K562 (cell line): ENCODE measurements at regions not wholly inside any gene's neighbourhood (a gene's known extent, or its start where the extent isn't known, plus 50 kb on each side); places are given as distances from the start of the nearest gene placed in this dataset.

Source experiments
- ATAC-seq: fragments of 200-7000 bp; cut with Tn5 transposase; 3 replicates; pipeline ENCODE4 v1.9.1; 2020; ENCODE audit warnings: moderate library complexity
- BruUV-seq: library from RNA; stranded (reverse); fragments of 400-500 nt; replicated peaks from 2 replicates; lab custom pipeline; 2021; lab: Mats Ljungman, UMichigan
- CTCF ChIA-PET: fragments of 300-600 bp; formaldehyde crosslinking; extraction: SDS; loops from one replicate; lab custom pipeline; 2021; ENCODE audit warnings: low intra/inter-chr PET ratio; lab: Yijun Ruan, JAX
- POLR2A ChIA-PET: fragments of 300-600, 350-650 bp; sonication (Branson Sonifier 250); formaldehyde crosslinking; extraction: SDS; loops from one replicate; lab custom pipeline; 2021; ENCODE audit warnings: antibody characterized with exemption, inconsistent platforms; lab: Yijun Ruan, JAX
- DNase-seq, 4 experiments: peaks; one replicate each; pipeline versions ENCODE4 v3.0.0 to v3.0.0-alpha.2; 2011 to 2018; ENCODE audit warnings: low spot score in 3 of 4, mixed read lengths in 3 of 4; ENCODE audit errors: extremely low read depth in 1 of 4
- FAIRE-seq: peaks from 2 replicates; lab custom pipeline; 2011; peaks lifted over from hg19 to GRCh38; lab: Jason Lieb, UNC
- H2AFZ ChIP-seq: 2 replicates; pipeline ENCODE4 v1.6.0; 2011; ENCODE audit warnings: low read depth, low read length, control low read depth, inconsistent platforms
- H3K27ac ChIP-seq: fragments of 200-600 bp; 3 replicates; pipeline ENCODE4 v1.8.0; 2011; ENCODE audit warnings: low read depth, mild to moderate bottlenecking, control low read depth, inconsistent platforms, low read length, moderate library complexity, mixed read lengths; ENCODE audit errors: extremely low read depth
- H3K27me3 ChIP-seq, 2 experiments: fragments of 300-600 bp in 1 of 2; 2 replicates in 1 of 2; 3 replicates in 1 of 2; pipeline versions ENCODE4 v1.6.0 to v1.8.0; 2011; ENCODE audit warnings: inconsistent platforms in 2 of 2, low read length in 2 of 2, mild to moderate bottlenecking in 1 of 2, mixed read lengths in 1 of 2, moderate library complexity in 1 of 2; ENCODE audit not compliant: control insufficient read depth in 2 of 2, insufficient read depth in 2 of 2
- H3K36me3 ChIP-seq: fragments of 300-600 bp; 3 replicates; pipeline ENCODE4 v1.8.0; 2011; ENCODE audit warnings: mild to moderate bottlenecking, low read length, inconsistent platforms; ENCODE audit not compliant: control insufficient read depth, insufficient read depth
- H3K4me1 ChIP-seq, 2 experiments: fragments of 200-600 bp in 1 of 2; replicated peaks in 1 of 2; 2 replicates in 1 of 2; 3 replicates in 1 of 2; pipeline versions ENCODE4 v1.5.1 to v1.8.0; 2011; ENCODE audit warnings: inconsistent platforms in 2 of 2, low read length in 2 of 2, mild to moderate bottlenecking in 1 of 2, mixed read lengths in 1 of 2, moderate library complexity in 1 of 2; ENCODE audit not compliant: control insufficient read depth in 2 of 2, insufficient read depth in 2 of 2
- H3K4me2 ChIP-seq: 2 replicates; pipeline ENCODE4 v1.6.1; 2011; ENCODE audit warnings: low read length, control low read depth, inconsistent platforms, mixed read lengths; ENCODE audit not compliant: insufficient read depth
- H3K4me3 ChIP-seq: fragments of 200-600 bp; sonication (generic), shearing (Covaris generic); 2 replicates; pipeline ENCODE4 v1.5.1; 2016; ENCODE audit warnings: control low read depth, inconsistent platforms
- H3K79me2 ChIP-seq: fragments of 200-600 bp; 3 replicates; pipeline ENCODE4 v1.8.0; 2011; ENCODE audit warnings: low read length, inconsistent platforms; ENCODE audit not compliant: control insufficient read depth, insufficient read depth
- H3K9ac ChIP-seq, 2 experiments: 2 replicates each; pipeline versions ENCODE4 v1.6.0 to v1.6.1; 2011; ENCODE audit warnings: low read depth in 2 of 2, low read length in 2 of 2, control low read depth in 1 of 2, inconsistent platforms in 1 of 2, mild to moderate bottlenecking in 1 of 2, mixed read lengths in 1 of 2; ENCODE audit not compliant: insufficient read depth in 1 of 2
- H3K9me1 ChIP-seq: one replicate; pipeline ENCODE4 v1.6.0; 2011; ENCODE audit warnings: inconsistent platforms, mild to moderate bottlenecking, low read length, moderate library complexity; ENCODE audit not compliant: control insufficient read depth, insufficient read depth
- H3K9me3 ChIP-seq: replicated peaks from 2 replicates; pipeline ENCODE4 v1.5.1; 2011; ENCODE audit warnings: low read depth, low read length, inconsistent platforms; ENCODE audit not compliant: control insufficient read depth, insufficient read depth
- H4K20me1 ChIP-seq: replicated peaks from 2 replicates; pipeline ENCODE4 v1.6.1; 2011; ENCODE audit warnings: low read length, inconsistent platforms, mixed read lengths; ENCODE audit not compliant: control insufficient read depth, insufficient read depth
- ATF7 ChIP-seq: fragments of 450-650 bp; IDR thresholded peaks from 2 replicates; pipeline ENCODE4 v1.7.1; 2014; ENCODE audit warnings: mild to moderate bottlenecking, moderate library complexity
- CBFA2T2 ChIP-seq: fragments of 450-650 bp; conservative IDR thresholded peaks from 2 replicates; pipeline ENCODE4 v1.6.1; 2017; ENCODE audit warnings: mild to moderate bottlenecking
- CEBPG ChIP-seq, 3 experiments: fragments of 200-800 bp in 1 of 3; sonication (Bioruptor generic) in 1 of 3; sonication (generic) in 1 of 3; formaldehyde crosslinking in 1 of 3; IDR thresholded peaks in 2 of 3; conservative IDR thresholded peaks in 1 of 3; 2 replicates each; pipeline versions ENCODE4 v1.6.1 to v1.8.0; 2016 to 2022; ENCODE audit warnings: missing compliant biosample characterization in 2 of 3, missing genetic modification characterization in 2 of 3, mild to moderate bottlenecking in 1 of 3, missing genetic modification reagents in 1 of 3
- DPF2 ChIP-seq: fragments of 450-650 bp; IDR thresholded peaks from 2 replicates; pipeline ENCODE4 v1.6.1; 2016
- MXI1 ChIP-seq: IDR thresholded peaks from 2 replicates; pipeline ENCODE4 v1.6.1; 2011; ENCODE audit warnings: low read depth, mild to moderate bottlenecking, improper control_type of control experiment, low read length
- NCOA4 ChIP-seq: fragments of 450-650 bp; IDR thresholded peaks from 2 replicates; pipeline ENCODE4 v1.6.1; 2018; ENCODE audit warnings: mild to moderate bottlenecking; ENCODE audit not compliant: partially characterized antibody
- PHF21A ChIP-seq: fragments of 450-650 bp; IDR thresholded peaks from 2 replicates; pipeline ENCODE4 v1.6.1; 2017; ENCODE audit warnings: low read depth, borderline replicate concordance
- PML ChIP-seq: IDR thresholded peaks from 2 replicates; pipeline ENCODE4 v1.6.1; 2012; ENCODE audit warnings: low read length, inconsistent platforms
- POLR2AphosphoS2 ChIP-seq: IDR thresholded peaks from 2 replicates; pipeline ENCODE4 v1.6.1; 2012; ENCODE audit warnings: low read length, improper control_type of control experiment
- RB1 ChIP-seq: fragments of 450-650 bp; IDR thresholded peaks from 2 replicates; pipeline ENCODE4 v1.6.1; 2017; ENCODE audit warnings: low read depth, mild to moderate bottlenecking
- YBX1 ChIP-seq: fragments of 450-650 bp; IDR thresholded peaks from 2 replicates; pipeline ENCODE4 v1.7.1; 2016; ENCODE audit warnings: mild to moderate bottlenecking
- ZFP1 ChIP-seq: fragments of 450-650 bp; formaldehyde crosslinking; IDR thresholded peaks from 2 replicates; pipeline ENCODE4 v1.4.0; 2020; ENCODE audit warnings: mild to moderate bottlenecking, mixed read lengths
- WGBS: fragments of 100-300 bp; shearing (Covaris generic); methylation state at CpG from one replicate; pipeline ENCODE4 v1.1.6; 2016; ENCODE audit warnings: low coverage, mixed read lengths; ENCODE audit not compliant: insufficient coverage; ENCODE audit errors: missing lambda C conversion rate; 5-methylcytosine and 5-hydroxymethylcytosine counted together
- in situ Hi-C: fragments of 300-500 bp; cut with MboI; formaldehyde crosslinking; loops from 4 replicates; pipeline ENCODE4 v1.15.0; 2018; ENCODE audit warnings: inconsistent platforms, mixed read lengths
- intact Hi-C: fragments of 100-400 bp; cut with micrococcal nuclease; formaldehyde crosslinking; loops from 2 replicates; pipeline ENCODE4 v1.14.2; 2022

- Histone ChIP-seq H3K36me3 (no peaks in the 10 kb centered on the region), H3K9me3 (0 out of 2 replicates have a peak, but pooled peaks cover 2% of the 10 kb centered on the region), H2AFZ (no peak overlapping the region), H3K9ac (no peak overlapping the region), H4K20me1 (no peaks in the 10 kb centered on the region), H3K27me3 (no peaks in the 10 kb centered on the region), H3K4me2 (no peak overlapping the region), H3K4me1 (no peaks in the 10 kb centered on the region), H3K9me1 (no peaks in the 10 kb centered on the region), H3K4me3 (no peak overlapping the region), H3K79me2 (no peaks in the 10 kb centered on the region), H3K27ac (no peak overlapping the region)
- FAIRE-seq (no peak), DNase-seq (no peak), ATAC-seq (no peak)
- ChIA-PET POLR2A (no interaction called here), CTCF (no interaction called here)
- no peak for TF ChIP-seq PML
- TF ChIP-seq NCOA4, result no peak
- TF ChIP-seq ATF7, result no peak
- TF ChIP-seq PHF21A, result no peak
- no peak for TF ChIP-seq MXI1
- TF ChIP-seq RB1, result no peak
- no peak for TF ChIP-seq CEBPG (CRISPR knock-in tag; IDR thresholded peaks at IDR 0.05)
- TF ChIP-seq CEBPG (tag; conservative IDR thresholded peaks at IDR 0.05 in 1 of 2, IDR thresholded peaks at IDR 0.05 in 1 of 2), result no peak
- no peak for TF ChIP-seq YBX1
- TF ChIP-seq CBFA2T2, result no peak
- TF ChIP-seq ZFP1 (CRISPR knock-in tag), result no peak
- no peak for TF ChIP-seq DPF2
- TF ChIP-seq POLR2AphosphoS2, result no peak
- in situ Hi-C loops (no loop called here), intact Hi-C loops (no loop called here)
- BruUV-seq, result no TSS peak
- 3% methylated on average over 3 of the region's 3 CpGs for WGBS
Measured at GRCh38 chr6:55100686-55101085, 73.6 kb upstream of the HCRTR2 start.
